K562 (cell line): ENCODE measurements at regions not wholly inside any gene's neighbourhood (a gene's known extent, or its start where the extent isn't known, plus 50 kb on each side); places are given as distances from the start of the nearest gene placed in this dataset.

Source experiments
- AFF4 ChIP-seq: sonication (generic); formaldehyde crosslinking; IDR thresholded peaks from 2 replicates; pipeline ENCODE4 v1.8.0; 2023; ENCODE audit warnings: mild to moderate bottlenecking, missing genetic modification reagents
- ARNT ChIP-seq, 2 experiments: fragments of 450-650 bp; IDR thresholded peaks; 2 replicates each; pipeline ENCODE4 v1.6.1; 2016; ENCODE audit warnings: mild to moderate bottlenecking in 1 of 2
- CHD4 ChIP-seq: fragments of 200-600 bp; sonication (generic); IDR thresholded peaks from 3 replicates; pipeline ENCODE4 v1.6.1; 2012; ENCODE audit warnings: low read depth, mild to moderate bottlenecking, mixed read lengths, low read length, inconsistent platforms; ENCODE audit not compliant: insufficient read depth, insufficient replicate concordance, poor library complexity, severe bottlenecking
- FOXJ3 ChIP-seq: sonication (generic); formaldehyde crosslinking; IDR thresholded peaks from 2 replicates; pipeline ENCODE4 v1.4.0; 2020; ENCODE audit warnings: mild to moderate bottlenecking, missing genetic modification reagents
- KAT7 ChIP-seq: sonication (generic); formaldehyde crosslinking; IDR thresholded peaks from 2 replicates; pipeline ENCODE4 v1.8.0; 2022; ENCODE audit warnings: missing genetic modification reagents, mild to moderate bottlenecking, borderline replicate concordance
- TFAM ChIP-seq: fragments of 250-450 bp; sonication (Bioruptor Pico); conservative IDR thresholded peaks from 2 replicates; pipeline ENCODE4 v1.5.0; 2021; ENCODE audit warnings: mild to moderate bottlenecking, moderate library complexity
- ZHX1 ChIP-seq: fragments of 150-350 bp; conservative IDR thresholded peaks from 2 replicates; pipeline ENCODE4 v1.6.1; 2014; ENCODE audit warnings: low read length

- no peak for TF ChIP-seq ARNT (IDR thresholded peaks at IDR 0.05)
- TF ChIP-seq TFAM (CRISPR knock-in tag), result no peak
- TF ChIP-seq FOXJ3 (CRISPR knock-in tag), result no peak
- TF ChIP-seq AFF4, result no peak
- TF ChIP-seq CHD4, result no peak
- TF ChIP-seq ZHX1, result no peak
- no peak for TF ChIP-seq KAT7 (CRISPR knock-in tag)
Measured at GRCh38 chr11:37026326-37026725, 428.3 kb upstream of the RAG2 start.
